H4 (cell line): ENCODE measurements at regions not wholly inside any gene's neighbourhood (a gene's known extent, or its start where the extent isn't known, plus 50 kb on each side); places are given as distances from the start of the nearest gene placed in this dataset.

Experiments
- DNase-seq: peaks from one replicate; pipeline ENCODE4 v3.0.0-alpha.2; 2015; ENCODE audit warnings: low spot score

- DNase-seq: no peak
These were observed 55.4 kb downstream of the XCL1 start for GRCh38 chr1:168631671-168632400.

GRCh38 chr1:168634951-168635532, 58.6 kb downstream of the XCL1 start:
- DNase-seq: no peak

- peak; percentile 19 for DNase-seq
These were observed 59.8 kb downstream of the XCL1 start for GRCh38 chr1:168636200-168636599.

- peak; percentile 28 for DNase-seq
These were observed 60.3 kb downstream of the XCL1 start for GRCh38 chr1:168636642-168637111.

- peak; percentile 71 for DNase-seq
These were observed 61.1 kb downstream of the XCL1 start for GRCh38 chr1:168637350-168637991.

GRCh38 chr1:168638884-168639283, 62.5 kb downstream of the XCL1 start:
- DNase-seq: no peak

- no peak for DNase-seq
These were observed 63.8 kb downstream of the XCL1 start for GRCh38 chr1:168640182-168640581.

- DNase-seq: no peak
These were observed 64.4 kb downstream of the XCL1 start for GRCh38 chr1:168640836-168641235.

- peak; percentile 96 for DNase-seq
These were observed 66.7 kb downstream of the XCL1 start for GRCh38 chr1:168643152-168643551.
